HG03439 (cell line): ENCODE measurements at regions not wholly inside any gene's neighbourhood (a gene's known extent, or its start where the extent isn't known, plus 50 kb on each side); places are given as distances from the start of the nearest gene placed in this dataset.

Source experiments
- ATAC-seq: cut with Tn5 transposase; IDR thresholded peaks from one replicate; pipeline ENCODE4 v1.9.1; 2021; ENCODE audit warnings: mild to moderate bottlenecking, moderate library complexity; ENCODE audit not compliant: unreplicated experiment

DNA sequence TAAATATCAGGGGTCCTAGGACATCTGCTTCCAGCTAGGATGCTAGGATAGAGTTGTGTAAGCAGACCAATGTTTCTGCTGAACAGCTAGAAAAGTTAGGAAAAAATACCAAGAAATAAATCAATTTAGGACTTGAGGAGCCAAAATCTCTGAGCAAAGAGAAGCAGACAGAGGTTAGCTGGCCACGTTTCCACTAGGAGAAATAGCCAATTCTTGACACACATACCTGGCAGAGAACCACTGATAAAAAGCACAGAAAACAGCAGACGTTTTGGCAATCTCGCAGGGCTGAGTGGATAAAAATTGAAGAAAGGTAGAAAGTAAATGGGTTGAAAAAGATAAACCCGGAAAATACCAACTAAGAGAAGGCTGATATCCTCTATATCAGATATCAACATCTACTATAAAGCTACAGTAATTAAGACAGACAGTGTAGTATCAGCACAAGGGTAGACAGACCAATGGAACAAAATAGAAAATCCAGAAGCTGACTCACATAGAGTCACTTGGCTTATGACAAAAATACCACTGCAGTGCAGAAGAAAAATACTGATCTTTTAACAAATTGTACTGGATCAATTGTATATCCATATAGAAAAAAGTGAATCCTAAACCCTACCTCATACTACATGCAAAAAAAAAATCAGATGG lies 306.1 kb upstream of the KLHL29 start:
- no peak for ATAC-seq

DNA sequence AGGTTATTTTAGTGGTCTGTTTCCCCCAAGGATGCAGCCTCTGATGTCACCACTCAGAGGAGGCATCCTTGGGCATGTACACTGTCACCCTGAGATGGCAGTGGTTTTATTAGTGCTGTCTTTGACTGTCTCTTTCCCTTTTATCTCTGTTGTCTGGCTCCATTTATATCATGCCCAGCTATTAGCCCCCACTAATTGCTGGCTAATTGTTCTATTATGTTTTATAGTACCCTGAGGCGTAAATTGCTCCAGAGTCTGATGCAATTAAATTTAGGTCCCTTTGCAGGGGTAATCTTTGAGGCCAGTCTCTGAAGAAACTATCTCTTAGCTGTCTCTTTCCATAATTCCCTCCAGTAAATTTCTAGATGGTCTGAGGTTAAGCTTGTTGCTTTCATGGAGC lies 301.0 kb upstream of the KLHL29 start:
- ATAC-seq, result no peak

- no peak for ATAC-seq
Observed at GRCh38 chr2:23091019-23091418, 294.0 kb upstream of the KLHL29 start.

DNA sequence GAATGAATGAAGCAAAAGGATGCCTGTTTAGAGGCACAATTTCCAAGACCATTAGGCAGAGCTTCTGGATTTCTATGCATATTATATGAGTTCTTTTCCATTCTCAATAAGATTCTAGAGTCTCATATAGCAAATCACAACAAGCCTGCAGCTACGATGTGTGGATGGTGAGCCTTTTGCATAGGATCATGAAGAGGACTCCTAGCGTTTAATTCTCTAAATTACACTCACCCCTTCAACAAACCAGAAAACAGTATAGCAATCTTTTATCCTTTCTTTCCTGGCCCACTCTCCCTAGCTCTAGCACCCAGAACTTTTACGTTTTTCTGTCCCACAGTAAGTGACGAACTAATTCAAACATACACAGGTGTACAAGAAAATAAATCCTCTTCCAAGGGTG lies 293.1 kb upstream of the KLHL29 start:
- ATAC-seq, result no peak

DNA sequence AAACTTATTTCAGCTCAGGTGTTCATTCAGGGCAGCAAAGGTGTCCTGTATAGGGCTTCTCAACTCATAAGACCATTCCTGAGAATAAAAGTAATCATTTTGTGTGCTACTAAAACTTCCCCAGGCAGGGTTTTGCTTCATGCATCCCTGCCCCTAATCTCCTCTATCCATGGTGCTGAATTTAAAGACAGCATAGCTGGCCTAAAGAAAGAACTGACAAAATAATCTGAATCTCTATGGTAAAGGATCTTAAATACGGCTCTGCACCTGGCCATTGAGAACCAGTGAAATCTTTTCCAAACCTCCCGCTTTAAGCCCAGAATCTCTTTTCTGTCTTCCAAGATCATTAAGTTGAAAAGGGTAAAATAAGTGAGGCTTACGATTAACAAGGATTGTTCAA lies 292.1 kb upstream of the KLHL29 start:
- no peak for ATAC-seq

DNA sequence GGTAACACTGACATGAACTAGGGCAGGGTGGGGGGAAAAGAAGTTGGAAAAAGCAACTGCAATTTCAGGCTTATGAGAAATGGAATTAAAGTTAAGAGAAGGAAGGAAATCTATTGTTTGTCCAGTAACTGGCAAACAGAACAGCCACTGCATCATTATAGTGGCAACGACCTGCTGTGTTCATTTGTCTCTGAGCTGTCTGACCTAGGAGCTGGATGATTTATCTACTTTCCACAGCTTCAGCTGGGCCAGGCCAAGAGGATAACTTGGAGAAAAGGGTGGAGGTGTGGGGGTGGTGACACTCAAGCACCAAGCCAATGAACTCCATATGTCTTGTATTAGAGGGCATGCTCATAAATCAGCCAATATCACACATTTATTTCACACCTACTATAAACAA lies 291.5 kb upstream of the KLHL29 start:
- no peak for ATAC-seq

GRCh38 chr2:23096906-23097602 lies 287.9 kb upstream of the KLHL29 start:
- no peak for ATAC-seq

- no peak for ATAC-seq
Observed at GRCh38 chr2:23100406-23100805, 284.6 kb upstream of the KLHL29 start.

- no peak for ATAC-seq
Observed at GRCh38 chr2:23106242-23106785, 278.7 kb upstream of the KLHL29 start.

DNA sequence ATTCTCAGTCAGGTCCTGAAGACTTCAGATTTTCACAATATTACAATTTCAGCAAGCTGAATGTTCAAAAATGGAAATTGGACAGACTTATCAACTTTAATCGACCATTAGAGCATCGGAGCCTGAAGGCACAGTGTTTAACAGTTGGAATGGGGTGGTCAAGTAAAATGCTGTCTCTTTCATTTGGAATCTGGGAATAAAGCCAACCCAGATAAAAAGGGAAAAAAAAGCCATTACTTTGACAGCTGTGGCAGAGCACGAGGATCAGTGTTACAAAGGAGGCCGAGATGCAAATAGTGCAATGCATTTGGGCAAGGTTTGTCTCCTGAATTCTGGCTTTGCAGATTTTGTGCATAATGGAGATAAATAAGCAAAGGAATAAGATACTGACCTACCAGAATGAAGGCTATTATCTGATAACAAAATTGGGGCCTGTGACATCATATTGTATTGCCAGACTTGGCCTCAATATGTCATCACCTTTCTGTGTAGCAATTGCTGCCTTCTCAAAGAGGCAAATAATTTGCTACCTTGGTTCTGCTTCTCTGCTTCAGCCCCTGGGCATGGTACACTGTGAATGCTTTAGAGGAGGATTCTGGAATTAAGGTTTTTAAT lies 277.5 kb upstream of the KLHL29 start:
- ATAC-seq, result no peak

DNA sequence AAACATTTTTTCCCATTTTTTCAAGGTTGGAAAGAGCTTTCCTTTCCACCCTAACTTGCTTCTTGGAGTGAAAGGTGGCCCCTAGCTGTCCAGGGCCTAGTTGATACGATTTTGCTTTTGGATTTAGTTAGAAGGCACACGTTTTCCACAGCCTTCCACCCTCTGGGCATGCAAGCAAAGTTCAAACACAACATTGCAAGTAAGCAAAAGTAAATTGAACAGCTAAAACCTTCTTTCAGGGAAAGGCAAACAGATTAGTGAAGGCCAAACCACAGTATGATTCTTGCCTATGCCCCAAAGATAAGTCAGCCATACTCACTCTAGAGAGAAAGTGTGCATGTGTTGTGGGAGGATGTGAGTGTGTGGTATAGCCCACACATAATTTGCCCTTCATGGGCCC lies 273.7 kb upstream of the KLHL29 start:
- ATAC-seq, result no peak

- no peak for ATAC-seq
Observed at GRCh38 chr2:23112517-23112916, 272.5 kb upstream of the KLHL29 start.

DNA sequence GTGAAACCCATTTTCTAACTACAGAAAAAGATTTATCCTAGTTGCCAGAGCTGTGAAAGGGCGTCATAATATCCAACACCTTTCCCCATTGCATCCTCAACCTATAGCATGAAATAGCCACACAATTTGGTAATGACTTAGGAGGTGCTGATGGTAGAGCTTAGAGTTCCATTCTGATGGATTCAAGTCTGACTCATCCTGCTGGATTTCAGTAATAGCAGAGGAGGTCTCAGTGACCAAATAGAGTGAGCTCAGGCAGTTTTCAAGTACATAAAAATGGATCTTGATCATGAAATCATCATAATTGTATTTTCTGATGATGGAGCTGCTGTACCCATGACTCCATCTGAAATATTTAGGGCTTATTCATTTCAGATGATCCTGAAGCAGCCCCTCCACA lies 270.7 kb upstream of the KLHL29 start:
- no peak for ATAC-seq

DNA sequence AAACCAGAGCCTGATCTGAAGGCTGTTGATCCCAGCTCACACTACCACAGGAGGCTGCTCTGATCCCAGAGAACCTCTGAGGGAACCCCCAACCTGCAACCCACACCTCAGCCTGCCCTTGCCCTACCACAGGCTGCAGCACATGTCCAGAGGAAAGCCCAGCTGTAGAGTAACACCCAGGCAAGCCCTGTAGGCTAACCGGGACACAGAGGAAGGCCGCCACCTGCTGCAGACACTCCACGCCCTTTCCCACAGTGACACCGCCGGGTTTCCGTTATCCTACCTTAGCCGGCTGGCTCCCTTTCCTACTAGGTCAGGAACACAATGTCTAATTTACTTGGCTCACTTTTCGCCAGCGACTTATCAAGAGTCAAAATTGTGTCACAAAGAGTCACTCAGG lies 266.7 kb upstream of the KLHL29 start:
- ATAC-seq, result no peak

- no peak for ATAC-seq
Observed at GRCh38 chr2:23118894-23119293, 266.1 kb upstream of the KLHL29 start.

DNA sequence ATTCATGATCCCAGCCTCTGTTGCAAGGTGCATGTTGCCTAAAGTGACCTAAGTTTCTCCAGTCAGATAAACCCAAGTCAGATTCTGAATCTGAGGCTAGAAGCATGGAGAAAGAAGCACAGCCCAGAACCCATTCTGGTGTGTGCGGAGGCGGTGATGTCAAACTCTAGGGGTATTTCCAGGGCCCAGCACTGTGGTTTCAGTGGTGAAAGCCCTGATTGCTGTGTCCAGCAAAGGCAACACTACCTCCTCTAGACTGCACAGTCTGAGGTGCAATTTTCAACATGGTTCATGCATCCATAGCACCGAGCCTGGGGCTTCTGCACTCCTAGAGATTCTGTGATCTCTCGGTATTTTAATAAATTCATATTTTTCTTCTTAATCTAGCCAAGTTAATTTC lies 264.8 kb upstream of the KLHL29 start:
- ATAC-seq, result no peak

- ATAC-seq, result no peak
Observed at GRCh38 chr2:23121968-23122648, 262.9 kb upstream of the KLHL29 start.

DNA sequence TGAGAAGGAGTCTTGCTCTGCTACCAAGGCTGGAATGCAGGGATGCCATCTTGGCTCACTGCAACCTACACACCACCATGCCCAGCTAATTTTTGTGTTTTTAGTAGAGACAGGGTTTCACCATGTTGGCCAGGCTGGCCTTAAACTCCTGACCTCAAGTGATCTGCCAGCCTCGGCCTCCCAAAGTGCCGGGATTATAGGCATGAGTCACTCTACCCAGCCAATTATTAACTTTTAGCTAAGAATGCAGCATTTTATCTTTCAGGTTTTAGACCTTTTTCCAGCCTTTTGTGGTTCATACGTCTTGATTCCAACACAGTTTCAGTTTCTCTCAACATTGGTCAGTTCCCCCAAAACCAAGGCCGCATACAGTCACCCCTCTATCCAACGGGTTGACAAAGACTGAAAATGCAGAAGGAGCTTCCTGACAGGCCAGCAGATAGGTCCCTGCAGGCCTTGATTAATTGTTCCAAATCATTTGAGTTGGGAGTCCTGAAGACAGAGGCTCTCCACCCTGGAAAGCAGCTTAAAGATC lies 262.2 kb upstream of the KLHL29 start:
- ATAC-seq, result no peak

DNA sequence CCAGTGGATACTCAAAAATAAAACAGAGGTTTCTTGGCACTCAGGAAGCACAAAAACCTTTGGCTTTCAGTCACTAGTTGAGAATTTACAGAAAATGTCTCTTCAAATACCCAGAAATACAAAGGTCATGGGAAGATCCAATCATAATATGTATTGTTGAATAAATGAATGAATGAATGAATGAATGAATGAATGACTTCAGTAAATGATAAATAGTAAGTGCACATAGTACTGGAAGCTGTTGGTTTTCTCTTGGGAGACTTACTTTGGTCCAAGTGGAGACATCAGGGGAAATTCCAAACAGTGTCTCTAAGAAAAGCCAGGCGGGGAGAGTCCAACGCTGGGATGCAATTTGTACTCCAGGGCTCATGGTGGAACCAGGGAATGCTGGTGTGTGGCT lies 261.3 kb upstream of the KLHL29 start:
- no peak for ATAC-seq

- no peak for ATAC-seq
Observed at GRCh38 chr2:23124214-23124750, 260.7 kb upstream of the KLHL29 start.

- ATAC-seq, result no peak
Observed at GRCh38 chr2:23127465-23127864, 257.5 kb upstream of the KLHL29 start.
